Esophagus squamous epithelium (tissue), 4 donors: ENCODE measurements at regions not wholly inside any gene's neighbourhood (a gene's known extent, or its start where the extent isn't known, plus 50 kb on each side); places are given as distances from the start of the nearest gene placed in this dataset.

Experiments
- POLR2A ChIP-seq, 4 donors: fragments of 450-650 bp; IDR thresholded peaks; one replicate each; pipeline ENCODE4 v1.6.1; 2017; ENCODE audit warnings: antibody characterized with exemption in 4 of 4, mild to moderate bottlenecking in 4 of 4, moderate library complexity in 3 of 4
- TF ChIP-seq, protein P1 (sequence below), 6 experiments: fragments of 450-650 bp in 4 of 6; fragments of 200-600 bp in 2 of 6; sonication (generic) in 2 of 6; IDR thresholded peaks; one replicate each; pipeline ENCODE4 v1.5.1; 2016 to 2019; ENCODE audit warnings: antibody characterized with exemption in 6 of 6, mild to moderate bottlenecking in 4 of 6, moderate library complexity in 4 of 6

DNA sequence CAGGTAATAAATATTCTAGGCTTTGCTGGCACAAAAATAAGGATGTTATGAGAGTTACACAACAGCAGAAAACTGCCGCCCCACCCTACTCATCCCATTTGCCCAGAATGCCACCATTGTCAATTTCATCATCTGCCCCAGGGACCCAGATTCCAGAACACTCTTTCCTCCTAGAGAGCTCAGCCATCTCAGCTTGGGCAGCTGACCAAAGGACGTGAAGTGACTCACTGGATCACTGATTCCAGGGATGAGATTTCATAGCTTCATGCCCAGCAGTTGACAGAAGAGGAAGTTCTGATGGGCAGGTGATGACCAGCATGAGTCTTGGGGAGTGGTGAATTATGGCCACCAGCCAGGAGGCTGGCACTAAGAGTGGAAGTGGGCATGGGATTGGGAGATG, 450.3 kb downstream of the RMST start:
- TF ChIP-seq, protein P1, sequence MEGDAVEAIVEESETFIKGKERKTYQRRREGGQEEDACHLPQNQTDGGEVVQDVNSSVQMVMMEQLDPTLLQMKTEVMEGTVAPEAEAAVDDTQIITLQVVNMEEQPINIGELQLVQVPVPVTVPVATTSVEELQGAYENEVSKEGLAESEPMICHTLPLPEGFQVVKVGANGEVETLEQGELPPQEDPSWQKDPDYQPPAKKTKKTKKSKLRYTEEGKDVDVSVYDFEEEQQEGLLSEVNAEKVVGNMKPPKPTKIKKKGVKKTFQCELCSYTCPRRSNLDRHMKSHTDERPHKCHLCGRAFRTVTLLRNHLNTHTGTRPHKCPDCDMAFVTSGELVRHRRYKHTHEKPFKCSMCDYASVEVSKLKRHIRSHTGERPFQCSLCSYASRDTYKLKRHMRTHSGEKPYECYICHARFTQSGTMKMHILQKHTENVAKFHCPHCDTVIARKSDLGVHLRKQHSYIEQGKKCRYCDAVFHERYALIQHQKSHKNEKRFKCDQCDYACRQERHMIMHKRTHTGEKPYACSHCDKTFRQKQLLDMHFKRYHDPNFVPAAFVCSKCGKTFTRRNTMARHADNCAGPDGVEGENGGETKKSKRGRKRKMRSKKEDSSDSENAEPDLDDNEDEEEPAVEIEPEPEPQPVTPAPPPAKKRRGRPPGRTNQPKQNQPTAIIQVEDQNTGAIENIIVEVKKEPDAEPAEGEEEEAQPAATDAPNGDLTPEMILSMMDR (IDR thresholded peaks at IDR 0.05), result no peak
- TF ChIP-seq POLR2A (IDR thresholded peaks at IDR 0.05), result no peak
